SH-SY5Y (cell line): ENCODE measurements at regions not wholly inside any gene's neighbourhood (a gene's known extent, or its start where the extent isn't known, plus 50 kb on each side); places are given as distances from the start of the nearest gene placed in this dataset.

Experiments
- GATA2 ChIP-seq: IDR thresholded peaks from 2 replicates; pipeline ENCODE4 v1.6.1; 2011; ENCODE audit warnings: mild to moderate bottlenecking, low read depth, low read length
- GATA3 ChIP-seq: IDR thresholded peaks from 2 replicates; pipeline ENCODE4 v1.6.1; 2011; ENCODE audit warnings: low read depth, mild to moderate bottlenecking, low read length, moderate library complexity

DNA sequence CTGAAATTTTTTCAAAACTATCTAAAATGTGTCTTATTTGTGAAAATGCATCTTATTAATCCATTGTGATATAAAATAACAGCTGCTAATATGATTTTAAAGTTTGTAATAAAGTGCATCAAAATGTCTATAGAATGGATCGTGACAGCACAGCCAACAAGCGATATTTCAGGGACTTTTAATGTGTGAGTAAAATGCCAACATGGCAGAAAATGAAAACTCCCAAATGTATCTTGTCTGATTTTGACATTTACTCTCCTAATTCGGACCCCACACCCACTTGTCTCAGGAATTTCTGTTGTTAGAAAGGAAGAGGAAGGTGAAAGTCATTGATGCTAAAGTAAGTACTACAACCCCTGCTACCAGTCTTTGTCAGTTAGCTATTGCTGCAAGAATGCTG, 273.9 kb downstream of the SATB1 start:
- no peak for TF ChIP-seq GATA2
- TF ChIP-seq GATA3 = no peak
